ENCODE measurements at regions not wholly inside any gene's neighbourhood (a gene's known extent, or its start where the extent isn't known, plus 50 kb on each side); places are given as distances from the start of the nearest gene placed in this dataset.

DNA sequence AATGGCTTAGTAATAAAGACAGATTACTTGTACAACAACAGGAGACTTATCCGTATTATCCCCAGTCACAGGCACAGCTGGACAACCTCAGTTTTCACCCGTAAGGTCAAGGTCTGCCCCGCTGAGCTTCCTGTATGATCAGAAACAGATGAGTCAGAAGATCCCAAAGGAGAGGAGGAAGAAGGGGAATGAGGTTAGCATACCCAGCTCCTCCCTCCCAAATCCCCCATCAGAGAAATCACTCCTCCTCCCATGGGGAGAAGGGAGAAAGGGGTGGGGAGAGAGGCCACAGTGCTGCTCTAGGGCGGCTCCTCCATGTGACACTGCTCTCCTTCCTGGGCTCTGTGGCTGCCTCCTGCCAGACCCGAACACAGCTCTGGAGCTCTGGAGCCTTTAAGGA, 53.8 kb upstream of the SPTBN1 start:
- no peak for DNase-seq (ENCODE audit: low read depth, low spot score)
- H3K4me3 Mint-ChIP-seq: peak overlapping the region; percentile 45
- no peaks in the 10 kb centered on the region for H3K27me3 Mint-ChIP-seq (ENCODE audit: low read depth)
- no peaks in the 10 kb centered on the region for H3K36me3 Mint-ChIP-seq (ENCODE audit: low read depth)
- peak overlapping the region; percentile 95 for H3K27ac Mint-ChIP-seq (ENCODE audit: unreplicated experiment)
- peaks cover 42% of the 10 kb centered on the region for H3K4me1 Mint-ChIP-seq
- no peaks in the 10 kb centered on the region for H3K9me3 Mint-ChIP-seq
- TF ChIP-seq, protein P1, sequence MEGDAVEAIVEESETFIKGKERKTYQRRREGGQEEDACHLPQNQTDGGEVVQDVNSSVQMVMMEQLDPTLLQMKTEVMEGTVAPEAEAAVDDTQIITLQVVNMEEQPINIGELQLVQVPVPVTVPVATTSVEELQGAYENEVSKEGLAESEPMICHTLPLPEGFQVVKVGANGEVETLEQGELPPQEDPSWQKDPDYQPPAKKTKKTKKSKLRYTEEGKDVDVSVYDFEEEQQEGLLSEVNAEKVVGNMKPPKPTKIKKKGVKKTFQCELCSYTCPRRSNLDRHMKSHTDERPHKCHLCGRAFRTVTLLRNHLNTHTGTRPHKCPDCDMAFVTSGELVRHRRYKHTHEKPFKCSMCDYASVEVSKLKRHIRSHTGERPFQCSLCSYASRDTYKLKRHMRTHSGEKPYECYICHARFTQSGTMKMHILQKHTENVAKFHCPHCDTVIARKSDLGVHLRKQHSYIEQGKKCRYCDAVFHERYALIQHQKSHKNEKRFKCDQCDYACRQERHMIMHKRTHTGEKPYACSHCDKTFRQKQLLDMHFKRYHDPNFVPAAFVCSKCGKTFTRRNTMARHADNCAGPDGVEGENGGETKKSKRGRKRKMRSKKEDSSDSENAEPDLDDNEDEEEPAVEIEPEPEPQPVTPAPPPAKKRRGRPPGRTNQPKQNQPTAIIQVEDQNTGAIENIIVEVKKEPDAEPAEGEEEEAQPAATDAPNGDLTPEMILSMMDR (conservative IDR thresholded peaks at IDR 0.05): no peak

DNA sequence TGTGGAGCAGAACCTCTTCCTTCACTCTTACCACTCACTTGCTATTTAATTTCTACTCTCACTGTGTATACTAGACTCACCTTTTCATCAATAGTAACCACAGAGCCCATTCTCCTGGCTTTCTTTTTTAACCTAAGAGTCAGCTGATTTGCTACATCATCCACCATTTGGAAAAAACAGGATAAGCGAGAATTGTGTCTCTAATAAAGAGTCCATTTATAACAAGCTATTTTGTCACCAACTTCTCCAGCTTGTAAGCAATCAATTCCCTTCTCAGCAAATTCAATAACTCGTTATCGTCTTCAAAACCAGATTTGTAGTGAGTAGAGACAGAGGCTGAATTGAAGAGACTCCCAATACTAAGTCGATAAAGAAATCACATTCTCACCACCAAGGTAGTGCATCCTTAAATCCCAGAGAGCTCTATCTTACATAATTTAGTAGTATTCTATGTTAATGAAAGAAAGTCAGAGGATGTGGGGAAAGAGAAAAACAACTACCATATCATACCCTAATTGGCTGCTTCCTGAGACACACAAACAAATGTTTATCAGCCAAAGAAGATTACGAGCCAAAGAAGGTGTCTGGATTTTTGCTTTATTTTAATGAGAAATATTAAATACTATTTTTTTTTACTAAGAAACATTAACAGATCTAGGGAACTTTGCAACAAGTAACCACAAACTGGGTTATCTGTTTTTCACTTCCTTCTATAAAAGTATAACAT, 52.5 kb upstream of the SPTBN1 start:
- DNase-seq (ENCODE audit: low read depth, low spot score): no peak
- H3K4me3 Mint-ChIP-seq: no peak overlapping the region
- peaks cover 55% of the 10 kb centered on the region for H3K4me1 Mint-ChIP-seq
- no peaks in the 10 kb centered on the region for H3K9me3 Mint-ChIP-seq
- TF ChIP-seq, protein P1 (conservative IDR thresholded peaks at IDR 0.05): no peak
- no peaks in the 10 kb centered on the region for H3K36me3 Mint-ChIP-seq (ENCODE audit: low read depth)
- H3K27ac Mint-ChIP-seq (ENCODE audit: unreplicated experiment): no peak overlapping the region
- no peaks in the 10 kb centered on the region for H3K27me3 Mint-ChIP-seq (ENCODE audit: low read depth)

DNA sequence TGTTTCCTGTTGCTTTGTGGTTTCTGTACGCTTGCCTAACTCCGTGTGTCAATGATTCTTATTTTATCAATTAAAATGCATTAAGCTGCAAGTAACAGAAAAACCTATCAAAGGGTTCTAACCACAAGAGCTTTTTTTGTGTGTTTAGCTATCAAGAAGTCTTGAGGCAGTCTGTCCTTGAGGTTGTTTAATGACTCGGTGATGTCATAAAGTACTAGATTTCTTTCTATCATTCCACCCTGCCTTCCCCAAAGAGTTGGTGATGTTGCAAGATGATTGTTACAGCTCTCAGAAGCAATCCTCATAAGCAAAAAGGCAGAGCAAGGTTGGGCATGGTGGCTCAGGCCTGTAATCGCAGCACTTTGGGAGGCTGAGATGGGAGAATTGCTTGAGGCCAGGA, 51.9 kb upstream of the SPTBN1 start:
- Mint-ChIP-seq H3K4me1 (peaks cover 59% of the 10 kb centered on the region), H3K9me3 (no peaks in the 10 kb centered on the region), H3K4me3 (no peak overlapping the region), H3K27ac (ENCODE audit: unreplicated experiment) (no peak overlapping the region), H3K27me3 (ENCODE audit: low read depth) (no peaks in the 10 kb centered on the region), H3K36me3 (ENCODE audit: low read depth) (no peaks in the 10 kb centered on the region)
- DNase-seq (ENCODE audit: low read depth, low spot score): no peak
- TF ChIP-seq, protein P1 (conservative IDR thresholded peaks at IDR 0.05): no peak

DNA sequence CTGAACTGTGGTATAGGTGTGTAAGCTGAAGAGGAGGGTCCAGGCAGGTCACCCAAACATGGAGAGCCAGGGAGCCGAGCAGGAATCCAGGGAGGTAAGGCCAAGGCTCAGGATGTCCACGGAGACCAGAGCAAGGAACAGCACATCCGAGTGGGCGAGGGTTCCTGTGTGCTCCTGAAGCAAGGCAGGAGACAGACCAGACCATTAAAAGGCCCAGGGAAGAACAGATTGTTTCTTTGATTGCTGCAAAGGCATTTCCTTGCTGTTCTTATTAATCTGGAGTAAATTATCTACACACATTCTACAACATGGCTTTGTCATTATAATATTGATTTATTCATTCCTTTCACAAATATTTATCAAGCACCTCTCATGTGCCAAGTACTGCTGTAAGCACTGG, 50.1 kb upstream of the SPTBN1 start:
- Mint-ChIP-seq H3K9me3 (no peaks in the 10 kb centered on the region), H3K4me1 (peaks cover 69% of the 10 kb centered on the region), H3K4me3 (no peak overlapping the region), H3K36me3 (ENCODE audit: low read depth) (no peaks in the 10 kb centered on the region), H3K27ac (ENCODE audit: unreplicated experiment) (no peak overlapping the region), H3K27me3 (ENCODE audit: low read depth) (no peaks in the 10 kb centered on the region)
- TF ChIP-seq, protein P1 (conservative IDR thresholded peaks at IDR 0.05): no peak
- DNase-seq (ENCODE audit: low read depth, low spot score): no peak

Measured in neural crest cell (in vitro differentiated cells).